ENCODE measurements at regions not wholly inside any gene's neighbourhood (a gene's known extent, or its start where the extent isn't known, plus 50 kb on each side); places are given as distances from the start of the nearest gene placed in this dataset.
A peak's percentile ranks its signal among the peaks of the same experiment; 100 is the strongest.

DNA sequence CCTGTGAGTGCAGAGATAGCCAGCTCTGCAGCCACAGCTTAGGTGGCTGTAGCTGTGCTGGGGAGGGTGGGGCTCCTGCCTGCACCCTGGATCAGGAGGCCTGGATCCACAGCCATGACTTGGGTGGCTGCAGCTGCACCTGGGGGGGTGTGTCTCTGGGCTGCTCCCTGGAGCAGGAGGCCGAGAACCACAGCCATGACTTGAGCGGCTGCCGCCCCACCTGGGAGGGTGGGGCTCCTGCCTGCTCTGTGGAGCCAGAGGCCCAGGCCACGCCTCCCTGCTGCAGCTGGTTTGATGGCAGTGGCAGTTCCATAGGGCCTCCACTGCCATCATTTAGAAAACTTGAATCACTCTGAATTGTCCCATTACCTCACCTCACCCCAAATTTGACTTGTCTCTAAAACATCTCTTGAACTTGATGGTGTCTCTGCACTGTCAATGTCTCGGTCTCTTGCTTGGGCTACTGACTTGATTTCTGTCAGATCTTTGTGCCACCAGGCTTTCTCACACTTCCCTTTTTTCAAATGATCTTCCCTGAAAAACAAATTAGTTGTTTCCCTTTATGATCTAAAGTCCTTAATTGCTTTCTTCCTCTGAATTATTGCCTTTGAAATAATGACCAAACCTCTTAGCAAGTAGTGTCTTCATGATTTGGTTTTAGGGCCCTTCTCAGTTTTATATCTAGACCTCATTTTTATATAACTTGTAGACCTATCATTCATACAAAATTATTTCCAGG lies 313.2 kb upstream of the MME start:
- intact Hi-C loops (cut with DNase I): no loop called here
- no peak for DNase-seq
- WGBS, 2 donors: 91 to 98% methylated on average over 5 of the region's 5 CpGs

DNA sequence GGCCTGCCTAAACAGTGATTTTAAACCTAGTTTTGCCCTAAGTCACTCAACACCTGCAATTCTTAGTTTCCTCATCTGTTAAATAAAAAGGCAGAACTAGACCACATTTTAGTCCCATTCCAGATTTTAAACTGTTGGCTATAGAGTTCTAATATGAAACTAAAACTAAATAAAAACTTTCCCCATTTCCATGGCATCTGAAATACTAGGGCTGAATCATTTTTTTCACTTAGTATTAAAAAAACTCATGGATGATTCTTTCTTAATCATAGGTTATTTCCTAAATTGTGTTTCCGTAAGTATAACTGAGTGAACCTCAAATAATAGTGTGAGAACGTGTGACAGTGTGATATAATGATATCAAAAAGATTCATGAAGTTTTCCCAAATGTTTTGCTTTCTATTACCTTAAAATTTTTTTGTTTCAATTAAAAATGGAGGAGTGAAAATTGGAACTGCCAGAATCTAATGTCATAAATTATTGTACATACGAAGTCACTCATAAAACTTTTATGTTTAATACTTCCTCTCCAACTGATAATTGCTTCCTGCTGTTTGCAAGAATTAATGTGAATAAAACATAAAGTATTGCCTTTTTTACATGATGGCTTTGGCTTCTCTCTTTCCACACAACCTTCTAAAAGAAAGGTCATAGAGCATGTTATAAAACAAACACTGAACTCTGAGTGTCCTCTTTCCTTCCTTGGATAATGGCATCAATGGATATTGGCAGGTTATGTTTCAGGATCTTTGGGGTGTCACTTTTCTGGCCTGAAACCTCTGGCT lies 315.1 kb upstream of the MME start:
- 84 to 85% methylated on average over 3 of the region's 3 CpGs for WGBS, 2 donors
- Histone ChIP-seq H3K27me3 (ENCODE audit: control insufficient read depth in 1 of 2, insufficient read depth in 2 of 2, low read length in 1 of 2) (no peaks in the 10 kb centered on the region), H3K4me3 (ENCODE audit: low read length in 2 of 2) (no peak overlapping the region), H3K36me3 (ENCODE audit: control insufficient read depth in 1 of 2, insufficient read depth in 2 of 2, low read length in 1 of 2) (no peaks in the 10 kb centered on the region), H3K4me1 (ENCODE audit: control insufficient read depth in 1 of 2, insufficient read depth in 2 of 2, low read length in 2 of 2) (peaks cover 0 to 1% of the 10 kb centered on the region in 2 donors), H3K9me3 (ENCODE audit: control insufficient read depth, low read length) (no peaks in the 10 kb centered on the region), H3K27ac (ENCODE audit: low read depth in 1 of 2, low read length in 2 of 2) (no peak overlapping the region)
- no peak for DNase-seq
- ATAC-seq (ENCODE audit: low FRiP score): no peak
- intact Hi-C loops (cut with DNase I): loop anchor here in 1 of 2 donors (5.0 kb wide), 1 partner anchor 557 kb away; no protein-coding TSS in a partner anchor

More for the DNA sequence above, 313.2 kb upstream of the MME start:
- Histone ChIP-seq H3K4me1 (ENCODE audit: control insufficient read depth in 1 of 2, insufficient read depth in 2 of 2, low read length in 2 of 2) (peaks cover 0 to 1% of the 10 kb centered on the region in 2 donors), H3K4me3 (ENCODE audit: low read length in 2 of 2) (no peak overlapping the region), H3K36me3 (ENCODE audit: control insufficient read depth in 1 of 2, insufficient read depth in 2 of 2, low read length in 1 of 2) (no peaks in the 10 kb centered on the region), H3K27ac (ENCODE audit: low read depth in 1 of 2, low read length in 2 of 2) (no peak overlapping the region), H3K9me3 (ENCODE audit: control insufficient read depth, low read length) (no peaks in the 10 kb centered on the region), H3K27me3 (ENCODE audit: control insufficient read depth in 1 of 2, insufficient read depth in 2 of 2, low read length in 1 of 2) (no peaks in the 10 kb centered on the region)
- ATAC-seq (ENCODE audit: low FRiP score): peak; percentile 15

DNA sequence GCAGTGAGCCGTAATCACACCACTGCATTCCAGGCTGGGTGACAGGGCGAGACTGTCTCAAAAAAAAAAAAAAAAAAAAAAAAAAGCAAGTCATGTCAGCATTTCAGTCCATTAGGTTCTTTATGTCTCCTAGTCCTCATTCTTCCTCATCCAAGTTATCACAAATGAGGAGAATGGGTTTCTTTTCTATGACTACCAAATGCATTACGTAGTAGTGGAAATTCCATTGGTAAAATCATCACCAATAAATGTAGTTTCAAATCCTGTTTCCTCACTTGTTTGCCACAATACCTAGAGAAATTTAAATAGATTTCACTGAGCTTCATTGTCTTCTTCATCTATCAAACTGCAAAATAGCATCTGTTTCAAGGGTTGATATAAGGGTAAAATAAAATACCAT lies 317.6 kb upstream of the MME start:
- ATAC-seq (ENCODE audit: low FRiP score) (no peak), DNase-seq (no peak)
- intact Hi-C loops (cut with DNase I): loop anchor here in 1 of 2 donors (5.0 kb wide), 1 partner anchor 560 kb away; no protein-coding TSS in a partner anchor
- no peaks in the 10 kb centered on the region for H3K36me3 ChIP-seq (ENCODE audit: control insufficient read depth in 1 of 2, insufficient read depth in 2 of 2, low read length in 1 of 2)
- H3K4me3 ChIP-seq (ENCODE audit: low read length in 2 of 2): no peak overlapping the region
- no peak overlapping the region for H3K27ac ChIP-seq (ENCODE audit: low read depth in 1 of 2, low read length in 2 of 2)
- H3K27me3 ChIP-seq (ENCODE audit: control insufficient read depth in 1 of 2, insufficient read depth in 2 of 2, low read length in 1 of 2): no peaks in the 10 kb centered on the region
- WGBS, 2 donors: 96 to 100% methylated on average over 3 of the region's 3 CpGs
- peaks cover 0 to 1% of the 10 kb centered on the region in 2 donors for H3K4me1 ChIP-seq (ENCODE audit: control insufficient read depth in 1 of 2, insufficient read depth in 2 of 2, low read length in 2 of 2)
- H3K9me3 ChIP-seq (ENCODE audit: control insufficient read depth, low read length): no peaks in the 10 kb centered on the region

DNA sequence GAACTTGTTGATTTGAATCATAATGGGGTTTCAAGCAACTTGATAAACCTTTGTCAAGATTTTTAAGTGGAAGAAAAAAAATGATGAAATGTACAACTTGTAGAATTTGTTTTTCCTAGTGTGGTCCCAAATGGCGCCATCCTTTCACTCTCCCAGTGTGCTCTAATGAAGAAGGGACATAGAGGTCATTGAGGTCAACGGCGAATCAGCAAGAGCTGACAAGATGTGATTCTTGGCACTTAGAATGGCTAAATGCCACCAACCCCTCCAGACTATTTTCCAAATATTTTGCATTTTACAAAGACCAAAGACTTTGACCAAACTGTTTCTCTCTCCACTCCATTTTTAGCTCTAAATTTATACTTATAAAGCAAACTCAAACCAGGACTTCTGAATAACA lies 320.2 kb upstream of the MME start:
- H3K4me3 ChIP-seq (ENCODE audit: low read length in 2 of 2): no peak overlapping the region
- H3K9me3 ChIP-seq (ENCODE audit: control insufficient read depth, low read length): no peaks in the 10 kb centered on the region
- no peaks in the 10 kb centered on the region for H3K36me3 ChIP-seq (ENCODE audit: control insufficient read depth in 1 of 2, insufficient read depth in 2 of 2, low read length in 1 of 2)
- 45 to 52% methylated on average over 3 of the region's 3 CpGs for WGBS, 2 donors
- no peaks in the 10 kb centered on the region for H3K27me3 ChIP-seq (ENCODE audit: control insufficient read depth in 1 of 2, insufficient read depth in 2 of 2, low read length in 1 of 2)
- H3K27ac ChIP-seq (ENCODE audit: low read depth in 1 of 2, low read length in 2 of 2): no peak overlapping the region
- intact Hi-C loops (cut with DNase I): loop anchor here (5.0 to 10.0 kb wide), 2 partner anchors 562 to 945 kb away; no protein-coding TSS in a partner anchor
- H3K4me1 ChIP-seq (ENCODE audit: control insufficient read depth in 1 of 2, insufficient read depth in 2 of 2, low read length in 2 of 2): peaks cover 0 to 1% of the 10 kb centered on the region in 2 donors
- no peak for ATAC-seq (ENCODE audit: low FRiP score)
- DNase-seq: no peak

DNA sequence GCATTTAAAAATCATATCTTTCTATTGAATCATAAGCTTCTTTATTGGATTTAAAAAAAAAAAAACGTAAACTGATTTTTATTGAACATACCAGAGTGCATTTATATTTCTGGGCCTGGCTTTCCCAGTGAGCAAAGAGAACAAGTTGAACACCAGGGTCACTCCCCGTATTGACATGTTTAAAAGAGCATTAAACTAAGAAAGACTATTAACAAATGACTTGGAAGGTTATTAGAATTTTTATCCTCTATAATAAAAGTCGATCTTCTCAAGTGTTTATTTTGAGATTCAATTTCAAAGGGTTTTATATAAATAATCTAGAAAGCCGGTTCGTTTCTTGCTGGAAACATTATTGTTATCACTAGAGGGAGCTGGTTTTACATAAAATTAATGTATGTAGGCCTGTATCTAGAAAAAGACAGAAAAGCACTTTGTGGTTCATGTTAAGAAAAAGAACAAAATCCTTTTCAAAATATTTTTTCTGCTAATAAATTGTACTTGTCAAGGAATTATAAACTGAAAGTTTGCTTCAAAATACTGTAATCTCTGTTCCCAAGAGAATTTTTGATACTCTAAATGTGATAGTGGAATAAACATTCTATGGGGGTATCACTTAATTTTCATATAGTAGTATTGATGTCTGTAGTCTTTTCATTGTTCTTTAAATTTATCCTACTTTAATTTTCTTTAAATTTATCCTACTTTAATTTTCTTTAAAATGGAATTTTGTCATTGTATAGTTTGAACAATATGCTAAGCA lies 321.8 kb upstream of the MME start:
- 20 to 23% methylated on average over 5 of the region's 5 CpGs for WGBS, 2 donors
- intact Hi-C loops (cut with DNase I): loop anchor here in 1 of 2 donors (5.0 to 10.0 kb wide), 2 partner anchors 564 to 947 kb away; no protein-coding TSS in a partner anchor
- Histone ChIP-seq H3K27ac (ENCODE audit: low read depth in 1 of 2, low read length in 2 of 2) (no peak overlapping the region), H3K27me3 (ENCODE audit: control insufficient read depth in 1 of 2, insufficient read depth in 2 of 2, low read length in 1 of 2) (no peaks in the 10 kb centered on the region), H3K4me3 (ENCODE audit: low read length in 2 of 2) (no peak overlapping the region), H3K36me3 (ENCODE audit: control insufficient read depth in 1 of 2, insufficient read depth in 2 of 2, low read length in 1 of 2) (no peaks in the 10 kb centered on the region), H3K4me1 (ENCODE audit: control insufficient read depth in 1 of 2, insufficient read depth in 2 of 2, low read length in 2 of 2) (no peaks in the 10 kb centered on the region), H3K9me3 (ENCODE audit: control insufficient read depth, low read length) (no peaks in the 10 kb centered on the region)
- ATAC-seq (ENCODE audit: low FRiP score) (no peak), DNase-seq (no peak)

DNA sequence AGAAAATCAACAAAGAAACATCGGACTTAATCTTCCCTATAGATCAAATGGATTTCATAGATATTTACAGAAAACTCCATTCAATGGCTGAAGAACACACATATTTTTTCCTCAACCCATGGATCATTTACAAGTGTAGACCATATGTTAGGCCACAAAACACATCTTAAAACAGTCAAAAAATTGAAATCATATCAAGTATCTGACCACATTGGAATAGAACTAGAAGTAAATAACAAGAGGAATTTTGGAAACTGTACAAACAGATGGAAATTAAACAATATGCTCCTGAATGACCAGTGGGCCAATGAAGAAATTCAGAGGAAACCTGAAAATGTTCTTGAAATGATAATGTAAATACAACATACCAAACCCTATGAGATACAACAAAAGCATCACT lies 323.1 kb upstream of the GPR149 start:
- Histone ChIP-seq H3K27ac (ENCODE audit: low read depth in 1 of 2, low read length in 2 of 2) (no peak overlapping the region), H3K27me3 (ENCODE audit: control insufficient read depth in 1 of 2, insufficient read depth in 2 of 2, low read length in 1 of 2) (peaks cover 0 to 7% of the 10 kb centered on the region in 2 donors), H3K36me3 (ENCODE audit: control insufficient read depth in 1 of 2, insufficient read depth in 2 of 2, low read length in 1 of 2) (no peaks in the 10 kb centered on the region), H3K4me1 (ENCODE audit: control insufficient read depth in 1 of 2, insufficient read depth in 2 of 2, low read length in 2 of 2) (no peaks in the 10 kb centered on the region), H3K4me3 (ENCODE audit: low read length in 2 of 2) (no peak overlapping the region), H3K9me3 (ENCODE audit: control insufficient read depth, low read length) (peaks cover 4% of the 10 kb centered on the region)
- DNase-seq: no peak
- no peak for ATAC-seq (ENCODE audit: low FRiP score)
- intact Hi-C loops (cut with DNase I): loop anchor here in 1 of 2 donors (10.0 kb wide), 1 partner anchor 952 kb away; no protein-coding TSS in a partner anchor
- WGBS, 2 donors: 58 to 77% methylated on average over 1 of the region's 1 CpG

DNA sequence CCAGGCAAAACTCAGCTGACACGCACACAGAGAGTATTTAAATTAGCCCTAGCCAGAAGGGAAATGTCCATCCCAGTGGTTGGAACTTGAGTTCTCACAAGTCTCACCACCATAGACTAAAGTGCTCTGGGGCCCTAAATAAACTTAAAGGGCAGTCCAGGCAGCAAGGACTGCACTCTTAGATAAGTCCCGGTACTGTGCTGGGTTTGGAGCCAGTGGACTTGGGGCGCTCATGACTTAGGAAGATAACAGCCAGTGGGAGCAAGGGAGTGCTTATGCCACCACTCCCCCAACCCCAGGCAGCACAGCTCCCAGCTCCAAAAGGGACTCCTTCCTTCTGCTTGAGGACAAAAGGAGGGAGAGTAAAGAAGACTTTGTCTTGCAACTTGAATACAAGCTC lies 319.5 kb upstream of the GPR149 start:
- Histone ChIP-seq H3K9me3 (ENCODE audit: control insufficient read depth, low read length) (peaks cover 4% of the 10 kb centered on the region), H3K27me3 (ENCODE audit: control insufficient read depth in 1 of 2, insufficient read depth in 2 of 2, low read length in 1 of 2) (peaks cover 0 to 7% of the 10 kb centered on the region in 2 donors)
- WGBS, 2 donors: 80 to 81% methylated on average over 3 of the region's 3 CpGs

DNA sequence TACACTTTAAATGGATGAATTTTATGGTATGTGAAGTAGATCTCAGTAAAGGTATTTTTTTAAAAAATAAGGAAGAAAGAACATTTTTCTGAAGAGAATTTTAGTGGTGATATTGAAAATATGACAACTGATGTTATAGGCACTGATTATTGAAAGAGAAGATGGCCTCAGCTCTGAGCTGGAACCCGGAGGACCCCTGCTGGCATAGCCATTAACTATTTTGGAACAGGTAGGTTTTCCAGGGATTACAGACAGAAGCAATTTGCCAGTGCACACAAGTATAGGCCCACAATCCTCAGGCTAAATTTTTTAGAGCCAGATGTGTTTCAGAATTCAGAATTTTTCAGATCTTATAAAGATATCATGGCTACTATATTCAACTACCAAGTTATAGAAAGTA lies 315.9 kb upstream of the GPR149 start:
- intact Hi-C loops (cut with DNase I): no loop called here
- WGBS, 2 donors: 38 to 63% methylated on average over 1 of the region's 1 CpG

More for the DNA sequence above, 319.5 kb upstream of the GPR149 start:
- DNase-seq (no peak), ATAC-seq (ENCODE audit: low FRiP score) (no peak)
- Histone ChIP-seq H3K36me3 (ENCODE audit: control insufficient read depth in 1 of 2, insufficient read depth in 2 of 2, low read length in 1 of 2) (no peaks in the 10 kb centered on the region), H3K4me1 (ENCODE audit: control insufficient read depth in 1 of 2, insufficient read depth in 2 of 2, low read length in 2 of 2) (no peaks in the 10 kb centered on the region), H3K4me3 (ENCODE audit: low read length in 2 of 2) (no peak overlapping the region), H3K27ac (ENCODE audit: low read depth in 1 of 2, low read length in 2 of 2) (no peak overlapping the region)
- intact Hi-C loops (cut with DNase I): no loop called here

More for the DNA sequence above, 315.9 kb upstream of the GPR149 start:
- Histone ChIP-seq H3K36me3 (ENCODE audit: control insufficient read depth in 1 of 2, insufficient read depth in 2 of 2, low read length in 1 of 2) (no peaks in the 10 kb centered on the region), H3K27me3 (ENCODE audit: control insufficient read depth in 1 of 2, insufficient read depth in 2 of 2, low read length in 1 of 2) (peaks cover 0 to 7% of the 10 kb centered on the region in 2 donors), H3K9me3 (ENCODE audit: control insufficient read depth, low read length) (peaks cover 4% of the 10 kb centered on the region), H3K4me3 (ENCODE audit: low read length in 2 of 2) (no peak overlapping the region), H3K4me1 (ENCODE audit: control insufficient read depth in 1 of 2, insufficient read depth in 2 of 2, low read length in 2 of 2) (no peaks in the 10 kb centered on the region), H3K27ac (ENCODE audit: low read depth in 1 of 2, low read length in 2 of 2) (no peak overlapping the region)
- no peak for ATAC-seq (ENCODE audit: low FRiP score)
- no peak for DNase-seq

Data from aorta (tissue), 5 donors.